Kidney (tissue), 13 donors: ENCODE measurements at regions not wholly inside any gene's neighbourhood (a gene's known extent, or its start where the extent isn't known, plus 50 kb on each side); places are given as distances from the start of the nearest gene placed in this dataset.
A peak's percentile ranks its signal among the peaks of the same experiment; 100 is the strongest.

Source experiments
- DNase-seq, 5 donors: peaks; one replicate each; pipeline ENCODE4 v3.0.0-alpha.2; 2013 to 2020
- FAIRE-seq: peaks from 2 replicates; lab custom pipeline; 2012; peaks lifted over from hg19 to GRCh38; lab: Jason Lieb, UNC
- H3K27ac ChIP-seq, 2 donors: one replicate each; pipeline ENCODE4 v1.7.0; 2013; ENCODE audit warnings: low read depth in 2 of 2, low read length in 2 of 2, inconsistent platforms in 1 of 2
- H3K27me3 ChIP-seq: one replicate; pipeline ENCODE4 v1.7.1; 2013; ENCODE audit warnings: low read length, inconsistent platforms; ENCODE audit not compliant: control insufficient read depth, insufficient read depth
- H3K36me3 ChIP-seq, 3 donors: one replicate each; pipeline versions ENCODE4 v1.7.0 to v1.7.1; 2013; ENCODE audit warnings: low read length in 3 of 3, control low read depth in 1 of 3, inconsistent platforms in 1 of 3; ENCODE audit not compliant: insufficient read depth in 3 of 3, control insufficient read depth in 2 of 3
- H3K4me1 ChIP-seq, 3 donors: one replicate each; pipeline versions ENCODE4 v1.7.0 to v1.7.1; 2013; ENCODE audit warnings: low read length in 3 of 3, inconsistent platforms in 1 of 3, low read depth in 1 of 3; ENCODE audit not compliant: control insufficient read depth in 2 of 3, insufficient read depth in 2 of 3
- H3K4me3 ChIP-seq, 3 donors: one replicate each; pipeline versions ENCODE4 v1.7.0 to v1.8.1; 2013; ENCODE audit warnings: low read length in 3 of 3, control low read depth in 1 of 3, inconsistent platforms in 1 of 3
- H3K9ac ChIP-seq, 3 donors: one replicate each; pipeline versions ENCODE4 v1.7.0 to v1.7.1; 2013; ENCODE audit warnings: low read length in 3 of 3, control low read depth in 1 of 3, inconsistent platforms in 1 of 3
- H3K9me3 ChIP-seq, 3 donors: one replicate each; pipeline versions ENCODE4 v1.7.0 to v1.7.1; 2013; ENCODE audit warnings: low read length in 3 of 3, control low read depth in 1 of 3, inconsistent platforms in 1 of 3; ENCODE audit not compliant: control insufficient read depth in 2 of 3, insufficient read depth in 1 of 3
- intact Hi-C: fragments of 100-400 bp; cut with DNase I; formaldehyde crosslinking; loops from one replicate; pipeline ENCODE4 v1.11.1; 2022
- TF ChIP-seq, protein P1 (sequence below): IDR thresholded peaks from 3 replicates; pipeline ENCODE4 v1.5.1; 2012; ENCODE audit warnings: mild to moderate bottlenecking, moderate library complexity, borderline replicate concordance; ENCODE audit not compliant: insufficient read depth; ENCODE audit errors: extremely low read depth
- donor health status: control.
- donor health status: control.
- donor health status: control.
- donor health status: control.
- donor health status: control.
- donor health status: DM: yes; HTN: yes; CAD: no.
- donor health status: Normal renal cell carcinoma (clear cell type).

DNA sequence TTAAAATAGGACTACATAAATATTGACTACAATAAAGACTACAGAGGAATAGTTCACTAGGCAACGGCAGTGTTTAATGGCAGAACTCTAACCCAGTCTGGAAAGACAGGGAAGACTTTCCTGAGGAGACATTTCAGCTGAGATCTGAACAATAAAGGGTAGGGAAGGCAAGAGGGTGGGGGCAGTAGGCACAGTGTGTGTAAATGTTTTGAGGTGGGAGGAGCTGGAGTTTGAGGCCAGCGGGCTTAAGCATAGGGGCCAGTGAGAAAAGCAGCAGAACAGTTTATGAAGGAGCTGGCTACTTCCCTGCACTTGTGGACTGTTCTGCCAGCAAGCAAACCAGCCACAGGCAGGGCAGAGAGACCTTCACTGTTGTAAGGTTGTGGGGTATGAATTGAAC, 76.6 kb upstream of the UGP2 start:
- Histone ChIP-seq H3K27ac (no peak overlapping the region), H3K4me3 (no peak overlapping the region), H3K36me3 (no peaks in the 10 kb centered on the region), H3K9ac (no peak overlapping the region), H3K4me1 (no peaks in the 10 kb centered on the region), H3K9me3 (peaks cover 0 to 9% (median 0%) of the 10 kb centered on the region in 3 donors), H3K27me3 (no peaks in the 10 kb centered on the region)
- intact Hi-C loops: no loop called here
- no peak for DNase-seq
- TF ChIP-seq, protein P1, sequence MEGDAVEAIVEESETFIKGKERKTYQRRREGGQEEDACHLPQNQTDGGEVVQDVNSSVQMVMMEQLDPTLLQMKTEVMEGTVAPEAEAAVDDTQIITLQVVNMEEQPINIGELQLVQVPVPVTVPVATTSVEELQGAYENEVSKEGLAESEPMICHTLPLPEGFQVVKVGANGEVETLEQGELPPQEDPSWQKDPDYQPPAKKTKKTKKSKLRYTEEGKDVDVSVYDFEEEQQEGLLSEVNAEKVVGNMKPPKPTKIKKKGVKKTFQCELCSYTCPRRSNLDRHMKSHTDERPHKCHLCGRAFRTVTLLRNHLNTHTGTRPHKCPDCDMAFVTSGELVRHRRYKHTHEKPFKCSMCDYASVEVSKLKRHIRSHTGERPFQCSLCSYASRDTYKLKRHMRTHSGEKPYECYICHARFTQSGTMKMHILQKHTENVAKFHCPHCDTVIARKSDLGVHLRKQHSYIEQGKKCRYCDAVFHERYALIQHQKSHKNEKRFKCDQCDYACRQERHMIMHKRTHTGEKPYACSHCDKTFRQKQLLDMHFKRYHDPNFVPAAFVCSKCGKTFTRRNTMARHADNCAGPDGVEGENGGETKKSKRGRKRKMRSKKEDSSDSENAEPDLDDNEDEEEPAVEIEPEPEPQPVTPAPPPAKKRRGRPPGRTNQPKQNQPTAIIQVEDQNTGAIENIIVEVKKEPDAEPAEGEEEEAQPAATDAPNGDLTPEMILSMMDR: no peak
- no peak for FAIRE-seq

DNA sequence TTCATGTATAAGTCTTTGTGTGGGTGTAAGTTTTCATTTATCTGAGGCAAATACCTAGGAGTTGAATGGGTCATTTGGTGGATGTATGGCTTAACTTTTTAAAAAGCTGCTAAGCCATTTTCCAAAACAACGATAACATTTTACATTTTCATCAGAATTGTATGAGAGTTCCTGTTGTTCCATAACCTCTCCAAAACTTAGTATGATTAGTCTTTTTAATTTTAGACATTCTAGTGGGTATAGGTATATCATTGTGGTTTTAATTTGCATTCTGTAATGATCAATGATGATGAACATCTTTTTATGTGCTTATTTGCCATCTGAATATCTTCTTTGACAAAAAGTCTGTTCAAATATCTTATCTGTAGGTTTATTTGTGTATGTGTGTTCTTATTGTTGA, 74.4 kb upstream of the UGP2 start:
- Histone ChIP-seq H3K9me3 (peaks cover 0 to 9% (median 0%) of the 10 kb centered on the region in 3 donors), H3K4me1 (no peaks in the 10 kb centered on the region), H3K27me3 (no peaks in the 10 kb centered on the region), H3K36me3 (no peaks in the 10 kb centered on the region), H3K27ac (no peak overlapping the region), H3K9ac (no peak overlapping the region), H3K4me3 (no peak overlapping the region)
- no peak for DNase-seq
- intact Hi-C loops: no loop called here
- no peak for FAIRE-seq
- TF ChIP-seq, protein P1: no peak

DNA sequence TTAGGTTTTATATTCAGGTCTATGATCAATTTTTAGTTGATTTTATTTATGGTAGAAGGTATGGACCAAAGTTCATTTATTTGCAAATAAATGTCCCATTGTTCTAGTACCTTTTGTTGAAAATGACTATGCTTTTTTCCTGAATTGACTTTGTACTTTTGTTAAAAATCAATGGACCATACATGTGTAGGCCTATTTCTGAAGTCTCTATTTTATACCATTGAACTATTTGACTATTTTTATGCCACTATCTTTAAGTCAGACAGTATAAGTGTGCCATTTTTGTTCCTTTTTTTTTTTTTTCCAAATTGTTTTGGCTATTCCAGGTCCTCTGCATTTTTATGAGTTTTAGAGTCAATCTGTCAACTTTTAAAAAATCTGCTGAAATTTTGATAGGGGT, 73.6 kb upstream of the UGP2 start:
- DNase-seq (no peak), FAIRE-seq (peak; percentile 6)
- H3K9ac ChIP-seq: no peak overlapping the region

More for the DNA sequence above, 73.6 kb upstream of the UGP2 start:
- TF ChIP-seq, protein P1: no peak
- intact Hi-C loops: no loop called here
- Histone ChIP-seq H3K9me3 (peaks cover 0 to 9% (median 0%) of the 10 kb centered on the region in 3 donors), H3K36me3 (no peaks in the 10 kb centered on the region), H3K4me3 (no peak overlapping the region), H3K27ac (no peak overlapping the region), H3K4me1 (no peaks in the 10 kb centered on the region), H3K27me3 (no peaks in the 10 kb centered on the region)
